ENCODE measurements at regions not wholly inside any gene's neighbourhood (a gene's known extent, or its start where the extent isn't known, plus 50 kb on each side); places are given as distances from the start of the nearest gene placed in this dataset.
"Not testable (repeated sequence)": the region's sequence is repeated elsewhere in the genome, so short reads cannot be mapped to it uniquely, and the experiment has no call there.

DNA sequence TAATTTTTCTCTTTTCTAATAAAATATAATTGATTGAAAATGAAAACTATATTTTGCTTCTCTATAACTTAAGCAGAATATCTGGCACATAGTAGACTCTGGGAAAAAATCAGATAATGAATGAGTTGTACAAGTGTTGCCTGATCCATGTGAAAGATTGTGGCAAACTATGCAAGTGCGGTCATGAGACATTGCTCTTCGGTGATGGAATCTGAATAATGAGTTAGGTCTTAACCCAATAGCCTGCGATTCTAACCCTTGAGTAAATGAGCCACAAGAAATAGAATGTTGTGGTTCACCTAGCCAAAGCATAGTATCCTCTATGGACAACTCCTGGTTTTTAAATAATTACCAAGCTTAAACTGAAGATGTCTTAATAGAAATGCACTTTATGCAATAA, 333.7 kb upstream of the LUZP2 start:
- DNase-seq (ENCODE audit: low spot score): no peak
- Histone ChIP-seq H3K4me3 (no peak overlapping the region), H3K27ac (no peak overlapping the region)
- TF ChIP-seq, protein P1, sequence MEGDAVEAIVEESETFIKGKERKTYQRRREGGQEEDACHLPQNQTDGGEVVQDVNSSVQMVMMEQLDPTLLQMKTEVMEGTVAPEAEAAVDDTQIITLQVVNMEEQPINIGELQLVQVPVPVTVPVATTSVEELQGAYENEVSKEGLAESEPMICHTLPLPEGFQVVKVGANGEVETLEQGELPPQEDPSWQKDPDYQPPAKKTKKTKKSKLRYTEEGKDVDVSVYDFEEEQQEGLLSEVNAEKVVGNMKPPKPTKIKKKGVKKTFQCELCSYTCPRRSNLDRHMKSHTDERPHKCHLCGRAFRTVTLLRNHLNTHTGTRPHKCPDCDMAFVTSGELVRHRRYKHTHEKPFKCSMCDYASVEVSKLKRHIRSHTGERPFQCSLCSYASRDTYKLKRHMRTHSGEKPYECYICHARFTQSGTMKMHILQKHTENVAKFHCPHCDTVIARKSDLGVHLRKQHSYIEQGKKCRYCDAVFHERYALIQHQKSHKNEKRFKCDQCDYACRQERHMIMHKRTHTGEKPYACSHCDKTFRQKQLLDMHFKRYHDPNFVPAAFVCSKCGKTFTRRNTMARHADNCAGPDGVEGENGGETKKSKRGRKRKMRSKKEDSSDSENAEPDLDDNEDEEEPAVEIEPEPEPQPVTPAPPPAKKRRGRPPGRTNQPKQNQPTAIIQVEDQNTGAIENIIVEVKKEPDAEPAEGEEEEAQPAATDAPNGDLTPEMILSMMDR (IDR thresholded peaks at IDR 0.05): no peak

DNA sequence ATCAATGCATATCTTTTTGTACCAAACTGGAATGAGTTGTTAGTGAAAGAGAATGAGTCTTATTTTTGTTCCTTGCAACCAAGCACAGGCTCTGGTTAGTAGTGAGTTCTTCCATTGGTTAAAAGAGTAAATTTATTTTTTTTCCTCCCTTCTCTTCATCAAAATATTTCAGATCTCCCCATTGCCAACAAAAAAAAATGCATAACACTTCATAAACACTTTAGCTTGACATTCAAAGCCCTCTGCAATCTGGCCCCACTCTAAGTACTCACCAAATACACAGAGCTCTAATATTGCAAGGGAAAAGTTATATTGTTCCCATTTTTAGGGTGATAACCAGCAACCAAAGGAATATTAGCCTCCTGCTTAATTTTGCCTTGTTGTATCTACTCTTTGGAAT, 333.0 kb upstream of the LUZP2 start:
- no peak for DNase-seq (ENCODE audit: low spot score)
- H3K27ac ChIP-seq: no peak overlapping the region
- no peak overlapping the region for H3K4me3 ChIP-seq
- TF ChIP-seq, protein P1 (IDR thresholded peaks at IDR 0.05): no peak

DNA sequence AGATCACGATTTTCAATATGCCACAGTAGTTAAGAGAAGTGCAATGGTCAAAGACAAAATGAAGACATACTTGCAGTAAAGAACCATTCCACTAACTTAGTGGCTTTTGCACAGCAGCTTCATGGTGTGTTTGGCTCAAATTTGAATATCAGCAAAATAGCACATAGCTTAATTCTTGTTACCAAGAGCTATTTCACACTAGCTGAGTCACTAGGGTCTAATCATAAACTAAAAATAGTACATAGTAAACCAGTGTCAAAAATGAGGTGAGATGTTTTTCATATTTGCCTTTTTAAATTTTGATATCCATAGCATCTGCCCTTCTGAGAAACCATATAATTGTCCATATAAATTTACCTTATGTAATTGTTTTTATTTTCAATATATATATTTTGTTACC, 325.0 kb upstream of the LUZP2 start:
- DNase-seq (ENCODE audit: low spot score): no peak
- TF ChIP-seq, protein P1 (IDR thresholded peaks at IDR 0.05): no peak
- H3K4me3 ChIP-seq: no peak overlapping the region
- H3K27ac ChIP-seq: no peak overlapping the region

DNA sequence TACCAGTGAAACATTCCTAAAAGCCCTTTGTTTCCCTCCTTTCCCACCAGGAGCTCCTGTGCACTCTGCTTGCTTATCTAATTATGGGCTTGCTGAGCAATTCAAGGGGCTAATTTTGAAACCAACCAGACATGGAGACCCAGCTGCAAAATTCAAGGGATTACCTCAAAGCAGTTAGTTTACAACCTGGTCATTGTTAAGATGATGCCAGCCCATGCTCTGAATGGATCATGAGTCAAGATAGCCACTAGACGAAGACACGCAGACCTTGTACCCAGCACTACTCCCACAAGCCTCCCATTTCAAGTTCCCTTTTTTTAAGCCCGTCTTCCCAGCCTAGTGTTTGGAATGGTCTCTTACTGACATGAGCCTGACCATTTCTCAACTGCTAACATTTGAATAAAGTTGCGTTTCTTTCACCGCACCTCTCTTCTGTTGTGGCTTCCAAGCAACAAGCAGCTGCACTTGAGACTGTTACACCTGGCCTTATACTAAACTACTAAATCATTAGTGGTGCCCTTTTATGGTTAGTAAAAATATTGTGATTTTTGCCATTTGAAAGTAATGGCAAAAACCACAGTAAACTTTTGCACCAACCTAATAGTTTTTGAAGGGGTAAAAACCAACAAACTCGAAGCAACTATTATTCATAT, 315.3 kb upstream of the LUZP2 start:
- no peak overlapping the region for H3K27ac ChIP-seq
- H3K4me3 ChIP-seq: no peak overlapping the region
- TF ChIP-seq, protein P1 (IDR thresholded peaks at IDR 0.05): no peak
- DNase-seq (ENCODE audit: low spot score): no peak

DNA sequence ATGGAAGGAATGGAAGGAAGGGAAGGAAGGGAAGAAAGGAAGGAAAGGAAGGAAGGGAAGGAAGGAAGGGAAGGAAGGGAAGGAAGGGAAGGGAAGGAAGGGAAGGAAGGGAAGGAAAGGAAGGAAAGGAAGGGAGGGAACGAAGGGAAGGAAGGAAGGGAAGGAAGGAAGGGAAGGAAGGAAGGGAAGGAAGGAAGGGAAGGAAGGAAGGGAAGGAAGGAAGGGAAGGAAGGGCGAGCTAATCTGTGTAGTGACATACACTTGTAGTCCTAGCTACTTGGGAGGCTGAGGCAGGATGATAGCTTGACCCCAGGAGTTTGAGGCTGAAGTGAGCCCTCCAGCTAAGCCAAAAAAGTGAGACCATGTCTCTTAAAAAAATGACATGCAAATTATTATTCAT, 311.3 kb upstream of the LUZP2 start:
- DNase-seq (ENCODE audit: low spot score); H3K27ac ChIP-seq; H3K4me3 ChIP-seq: not testable (repeated sequence)

DNA sequence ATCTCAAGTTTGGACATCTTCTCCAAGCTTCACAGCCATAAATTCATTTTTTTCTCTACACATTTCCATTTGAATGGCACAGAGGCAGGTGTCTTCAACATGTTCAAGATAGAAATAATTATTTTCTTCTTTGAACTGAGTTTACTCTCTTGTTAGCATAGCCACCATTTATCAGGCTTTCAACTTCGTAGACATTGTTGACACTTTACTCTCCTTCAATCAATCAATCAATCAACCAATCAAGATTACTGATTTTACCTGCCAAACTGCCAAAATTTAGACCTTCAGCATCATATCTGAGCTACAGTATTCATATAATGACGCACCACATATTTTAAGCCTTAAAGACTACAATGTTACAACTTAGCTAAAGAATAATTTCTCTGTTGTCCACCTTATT, 300.1 kb upstream of the LUZP2 start:
- DNase-seq (ENCODE audit: low spot score): no peak

DNA sequence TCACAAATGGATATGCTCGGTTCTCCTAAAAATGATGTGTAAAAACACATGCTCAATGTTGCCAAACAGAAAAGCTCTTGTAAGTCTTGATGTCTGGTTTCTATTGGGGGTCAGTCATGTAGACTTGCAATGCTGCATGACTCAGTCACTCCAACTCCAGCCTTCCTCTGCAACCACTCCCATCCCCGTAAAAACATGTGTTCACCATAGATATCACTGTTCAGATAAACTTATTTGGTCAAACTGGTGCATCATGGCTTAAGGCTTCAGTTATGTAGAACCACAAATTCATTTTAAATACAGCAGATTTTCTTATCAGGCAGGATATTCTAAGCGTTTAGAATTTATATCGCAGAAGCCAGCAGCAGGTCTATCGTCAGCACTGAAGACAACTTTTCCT, 298.4 kb upstream of the LUZP2 start:
- no peak overlapping the region for H3K27ac ChIP-seq
- TF ChIP-seq, protein P1 (IDR thresholded peaks at IDR 0.05): no peak
- H3K4me3 ChIP-seq: no peak overlapping the region
- DNase-seq (ENCODE audit: low spot score): no peak

More for the DNA sequence above, 300.1 kb upstream of the LUZP2 start:
- Histone ChIP-seq H3K27ac (no peak overlapping the region), H3K4me3 (no peak overlapping the region)
- TF ChIP-seq, protein P1 (IDR thresholded peaks at IDR 0.05): no peak

Data from coronary artery (tissue), 2 donors.